Tibial nerve (tissue), 4 donors: ENCODE measurements at regions not wholly inside any gene's neighbourhood (a gene's known extent, or its start where the extent isn't known, plus 50 kb on each side); places are given as distances from the start of the nearest gene placed in this dataset.

Experiments
- DNase-seq, 2 donors: peaks; one replicate each; pipeline ENCODE4 v3.0.0-alpha.2; 2019; ENCODE audit warnings: low spot score in 2 of 2
- H3K27ac ChIP-seq, 4 donors: fragments of 200-600 bp; sonication (generic) in 3 of 4; one replicate each; pipeline ENCODE4 v1.5.1; 2017 to 2019; ENCODE audit warnings: mild to moderate bottlenecking in 1 of 4
- H3K27me3 ChIP-seq, 2 donors: fragments of 200-600 bp; sonication (generic) in 1 of 2; one replicate each; pipeline versions ENCODE4 v1.5.1 to v1.6.0; 2017 to 2019
- H3K36me3 ChIP-seq, 3 donors: fragments of 200-600 bp; sonication (generic); one replicate each; pipeline ENCODE4 v1.5.1; 2018 to 2019
- H3K4me1 ChIP-seq, 4 donors: fragments of 200-600 bp; sonication (generic) in 3 of 4; one replicate each; pipeline ENCODE4 v1.5.1; 2017 to 2019
- H3K4me3 ChIP-seq, 4 donors: fragments of 200-600 bp; sonication (generic) in 3 of 4; one replicate each; pipeline ENCODE4 v1.5.1; 2017 to 2019; ENCODE audit warnings: mild to moderate bottlenecking in 1 of 4, moderate library complexity in 1 of 4
- H3K9me3 ChIP-seq, 4 donors: fragments of 200-600 bp; sonication (generic) in 3 of 4; one replicate each; pipeline ENCODE4 v1.5.1; 2017 to 2019
- CTCF ChIP-seq, 5 experiments: fragments of 200-600 bp in 3 of 5; fragments of 450-650 bp in 2 of 5; sonication (generic) in 3 of 5; IDR thresholded peaks; one replicate each; pipeline ENCODE4 v1.5.1; 2016 to 2019; ENCODE audit warnings: antibody characterized with exemption in 5 of 5, mild to moderate bottlenecking in 3 of 5, moderate library complexity in 2 of 5
- EP300 ChIP-seq, 2 donors: sonication (generic); formaldehyde crosslinking; IDR thresholded peaks; one replicate each; pipeline ENCODE4 v1.6.1; 2017; ENCODE audit warnings: antibody characterized with exemption in 2 of 2, mild to moderate bottlenecking in 1 of 2
- POLR2A ChIP-seq, 2 donors: fragments of 450-650 bp; IDR thresholded peaks; one replicate each; pipeline ENCODE4 v1.6.1; 2017; ENCODE audit warnings: antibody characterized with exemption in 2 of 2, mild to moderate bottlenecking in 2 of 2, moderate library complexity in 2 of 2
- WGBS, 2 donors: methylation state at CpG; one replicate each; pipeline ENCODE4 v1.1.5; 2018; 5-methylcytosine and 5-hydroxymethylcytosine counted together

GRCh38 chr13:105920370-105920769 lies 615.1 kb downstream of the EFNB2 start:
- Histone ChIP-seq H3K36me3 (no peaks in the 10 kb centered on the region), H3K9me3 (no peaks in the 10 kb centered on the region), H3K27me3 (no peaks in the 10 kb centered on the region), H3K4me3 (no peak overlapping the region), H3K4me1 (no peaks in the 10 kb centered on the region), H3K27ac (peak overlapping the region in 1 of 4 donors; percentile 64)
- no peak for TF ChIP-seq EP300 (IDR thresholded peaks at IDR 0.05)
- no peak for TF ChIP-seq CTCF (IDR thresholded peaks at IDR 0.05)
- no peak for TF ChIP-seq POLR2A (IDR thresholded peaks at IDR 0.05)
- DNase-seq = no peak
- 50 to 54% methylated on average over 4 of the region's 4 CpGs for WGBS, 2 donors

- TF ChIP-seq EP300 (IDR thresholded peaks at IDR 0.05) = no peak
- DNase-seq = no peak
- Histone ChIP-seq H3K4me3 (no peak overlapping the region), H3K27me3 (no peaks in the 10 kb centered on the region), H3K36me3 (no peaks in the 10 kb centered on the region), H3K27ac (peak overlapping the region in 1 of 4 donors; percentile 64), H3K9me3 (no peaks in the 10 kb centered on the region), H3K4me1 (peaks cover 0 to 5% (median 0%) of the 10 kb centered on the region in 4 donors)
- WGBS, 2 donors = 63% methylated on average over 16 of the region's 16 CpGs
Observed at GRCh38 chr13:105918842-105919741, 616.4 kb downstream of the EFNB2 start.

GRCh38 chr13:105915146-105915850 lies 620.2 kb downstream of the EFNB2 start:
- Histone ChIP-seq H3K27ac (no peak overlapping the region), H3K4me1 (peaks cover 0 to 5% (median 0%) of the 10 kb centered on the region in 4 donors), H3K9me3 (no peaks in the 10 kb centered on the region), H3K36me3 (no peaks in the 10 kb centered on the region), H3K4me3 (no peak overlapping the region), H3K27me3 (no peaks in the 10 kb centered on the region)
- 61 to 67% methylated on average over 10 of the region's 10 CpGs for WGBS, 2 donors
- DNase-seq = no peak
- TF ChIP-seq EP300 (IDR thresholded peaks at IDR 0.05) (no peak), CTCF (IDR thresholded peaks at IDR 0.05) (no peak), POLR2A (IDR thresholded peaks at IDR 0.05) (no peak)

- no peak overlapping the region for H3K4me3 ChIP-seq
- no peaks in the 10 kb centered on the region for H3K27me3 ChIP-seq
- no peak for TF ChIP-seq POLR2A (IDR thresholded peaks at IDR 0.05)
- TF ChIP-seq EP300 (IDR thresholded peaks at IDR 0.05) = no peak
- no peak for TF ChIP-seq CTCF (IDR thresholded peaks at IDR 0.05)
- no peaks in the 10 kb centered on the region for H3K9me3 ChIP-seq
- no peak for DNase-seq
- H3K36me3 ChIP-seq = no peaks in the 10 kb centered on the region
- peaks cover 0 to 5% (median 0%) of the 10 kb centered on the region in 4 donors for H3K4me1 ChIP-seq
- H3K27ac ChIP-seq = no peak overlapping the region
- 34 to 39% methylated on average over 4 of the region's 4 CpGs for WGBS, 2 donors
Observed at GRCh38 chr13:105914291-105915036, 621.0 kb downstream of the EFNB2 start.

- no peak for DNase-seq
- H3K27me3 ChIP-seq = no peaks in the 10 kb centered on the region
- no peaks in the 10 kb centered on the region for H3K9me3 ChIP-seq
- H3K36me3 ChIP-seq = no peaks in the 10 kb centered on the region
- H3K27ac ChIP-seq = no peak overlapping the region
- H3K4me3 ChIP-seq = no peak overlapping the region
- peaks cover 0 to 4% (median 0%) of the 10 kb centered on the region in 4 donors for H3K4me1 ChIP-seq
- TF ChIP-seq EP300 (IDR thresholded peaks at IDR 0.05) = no peak
- TF ChIP-seq POLR2A (IDR thresholded peaks at IDR 0.05) = no peak
- no peak for TF ChIP-seq CTCF (IDR thresholded peaks at IDR 0.05)
- WGBS, 2 donors = 73 to 82% methylated on average over 9 of the region's 9 CpGs
Observed at GRCh38 chr13:105908586-105908985, 626.9 kb downstream of the EFNB2 start.
